ENCODE measurements at regions not wholly inside any gene's neighbourhood (a gene's known extent, or its start where the extent isn't known, plus 50 kb on each side); places are given as distances from the start of the nearest gene placed in this dataset.

DNA sequence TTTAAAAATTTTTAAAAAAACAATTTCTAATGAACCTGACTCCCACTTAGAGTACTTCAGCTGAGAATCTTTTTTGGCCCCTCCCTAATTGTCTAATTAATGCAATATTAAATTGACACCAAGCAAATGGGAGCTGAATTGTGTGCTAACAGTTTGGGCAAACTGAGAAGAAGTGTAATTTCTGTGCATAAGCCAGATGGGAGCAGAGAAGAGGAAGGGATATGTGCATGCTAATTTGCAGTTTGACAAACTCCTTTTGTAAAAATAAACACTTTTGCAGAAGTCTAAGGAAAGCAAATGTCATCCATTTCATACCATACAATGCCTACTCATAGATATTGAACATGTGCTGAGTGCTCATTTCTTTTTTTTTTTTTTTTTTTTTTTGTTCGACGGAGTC is 332.0 kb downstream of the CYRIA start:
- Histone ChIP-seq H3K27ac (no peak overlapping the region), H3K4me3 (no peak overlapping the region), H3K4me1 (replicated peaks in 1 of 2) (peaks cover 20 to 26% of the 10 kb centered on the region in 2 donors)
- WGBS, 10 experiments = no CpG with 5 or more reads among the region's 2 CpGs
- no peak for ATAC-seq (replicated peaks in 6 of 8)
- in situ Hi-C loops (cut with MboI; ENCODE audit: low pct_unique_long_range_greater_than_20kb in 2 of 9, low sequenced_read_pairs in 9 of 9, unreplicated experiment in 9 of 9) = no loop called here

DNA sequence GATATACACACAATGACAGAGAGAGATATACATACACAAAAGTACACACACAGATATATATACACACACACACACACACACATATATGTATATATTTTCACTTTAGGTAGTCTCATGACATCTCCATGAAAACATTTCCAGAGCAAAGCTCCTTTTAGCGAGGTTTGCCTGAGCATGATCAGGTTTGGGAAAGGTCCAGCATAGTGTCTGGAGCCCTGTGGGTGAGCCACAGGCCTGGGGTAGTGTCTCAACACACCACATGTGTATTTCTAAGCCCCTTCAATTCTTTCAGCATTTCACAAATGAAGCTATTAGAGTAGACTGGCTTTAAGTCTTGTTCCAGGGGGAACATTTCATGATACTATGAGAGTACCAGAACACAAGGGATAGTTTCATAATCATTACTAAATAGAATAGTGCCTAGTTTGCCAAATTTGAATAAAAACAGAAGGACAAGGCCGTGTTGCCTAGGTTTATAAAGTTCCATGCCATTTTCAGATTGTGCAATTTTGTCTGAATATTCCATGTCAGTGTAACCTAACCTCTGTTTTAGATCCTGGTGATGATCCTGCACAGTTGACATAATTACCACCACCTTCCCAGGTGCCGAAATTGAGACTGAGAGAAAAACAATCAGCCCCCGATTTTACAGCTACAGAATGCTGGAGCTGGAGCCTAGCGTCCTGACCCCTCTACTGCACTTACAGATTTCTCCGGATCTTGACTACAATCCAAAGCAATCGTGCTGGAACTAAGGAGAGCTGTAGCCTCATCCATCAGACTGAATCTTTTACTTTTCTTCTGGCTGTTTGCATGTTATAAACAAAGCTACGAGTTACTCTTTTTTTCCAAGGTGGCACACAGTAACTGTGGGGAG is 332.7 kb downstream of the CYRIA start:
- in situ Hi-C loops (cut with MboI; ENCODE audit: low pct_unique_long_range_greater_than_20kb in 2 of 9, low sequenced_read_pairs in 9 of 9, unreplicated experiment in 9 of 9) = no loop called here
- Histone ChIP-seq H3K4me1 (replicated peaks in 1 of 2) (peaks cover 20 to 27% of the 10 kb centered on the region in 2 donors), H3K27ac (no peak overlapping the region), H3K4me3 (no peak overlapping the region)
- WGBS, 10 experiments = 0 to 100% (median 35%) methylated on average over 1 to 7 of the region's 8 CpGs
- ATAC-seq (replicated peaks in 6 of 8) = peak in 1 of 8 experiments; percentile 66

DNA sequence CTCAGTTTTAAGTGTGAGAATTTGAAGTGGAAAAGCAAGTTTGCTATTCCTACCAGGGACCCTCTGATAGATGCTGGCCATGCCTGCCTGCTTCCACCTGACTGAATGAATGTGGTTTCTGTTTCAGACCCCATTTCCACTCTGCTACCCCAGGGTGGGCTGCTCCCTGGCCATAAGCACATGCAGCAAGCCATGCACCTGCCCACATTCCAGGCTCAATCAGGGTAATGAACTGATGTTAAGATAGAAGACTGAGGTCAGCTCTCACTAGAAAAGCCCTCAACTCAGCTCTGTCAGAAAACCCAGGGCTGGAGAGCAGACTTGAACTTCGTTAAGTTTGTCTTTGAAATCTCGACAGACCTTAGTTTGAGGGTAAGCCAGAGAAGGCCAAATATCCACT is 333.9 kb downstream of the CYRIA start:
- H3K27ac ChIP-seq = no peak overlapping the region
- in situ Hi-C loops (cut with MboI; ENCODE audit: low pct_unique_long_range_greater_than_20kb in 2 of 9, low sequenced_read_pairs in 9 of 9, unreplicated experiment in 9 of 9) = no loop called here
- H3K4me1 ChIP-seq (replicated peaks in 1 of 2) = peaks cover 29 to 39% of the 10 kb centered on the region in 2 donors
- H3K4me3 ChIP-seq = no peak overlapping the region
- 40 to 65% methylated on average over 1 to 2 of the region's 2 CpGs; no CpG with 5 or more reads in 8 of the 10 experiments for WGBS, 10 experiments
- no peak for ATAC-seq (replicated peaks in 6 of 8)

DNA sequence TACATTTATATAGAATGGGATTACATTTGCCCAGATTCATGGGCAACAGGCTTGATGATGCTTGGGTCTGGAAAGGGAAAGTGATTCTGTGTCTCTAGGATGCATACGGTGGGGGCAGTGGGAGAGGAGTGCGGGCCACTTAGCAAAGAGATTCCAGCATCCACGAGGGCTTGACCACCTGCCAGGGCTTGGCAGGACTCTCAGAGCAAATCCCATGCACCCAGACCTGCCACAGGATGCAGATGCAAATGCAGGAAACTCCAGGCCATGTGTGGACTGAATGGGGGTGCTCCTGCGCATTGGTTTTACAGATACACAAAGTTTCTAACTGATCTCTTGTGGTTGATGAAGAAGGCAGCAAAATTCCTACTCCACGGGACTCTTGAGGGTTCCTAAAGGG is 334.7 kb downstream of the CYRIA start:
- ATAC-seq (replicated peaks in 6 of 8) = no peak
- peaks cover 37 to 46% of the 10 kb centered on the region in 2 donors for H3K4me1 ChIP-seq (replicated peaks in 1 of 2)
- H3K27ac ChIP-seq = no peak overlapping the region
- no peak overlapping the region for H3K4me3 ChIP-seq
- WGBS, 10 experiments = 17 to 50% (median 38%) methylated on average over 1 to 4 of the region's 5 CpGs; no CpG with 5 or more reads in 3 of the 10 experiments
- in situ Hi-C loops (cut with MboI; ENCODE audit: low pct_unique_long_range_greater_than_20kb in 2 of 9, low sequenced_read_pairs in 9 of 9, unreplicated experiment in 9 of 9) = no loop called here

DNA sequence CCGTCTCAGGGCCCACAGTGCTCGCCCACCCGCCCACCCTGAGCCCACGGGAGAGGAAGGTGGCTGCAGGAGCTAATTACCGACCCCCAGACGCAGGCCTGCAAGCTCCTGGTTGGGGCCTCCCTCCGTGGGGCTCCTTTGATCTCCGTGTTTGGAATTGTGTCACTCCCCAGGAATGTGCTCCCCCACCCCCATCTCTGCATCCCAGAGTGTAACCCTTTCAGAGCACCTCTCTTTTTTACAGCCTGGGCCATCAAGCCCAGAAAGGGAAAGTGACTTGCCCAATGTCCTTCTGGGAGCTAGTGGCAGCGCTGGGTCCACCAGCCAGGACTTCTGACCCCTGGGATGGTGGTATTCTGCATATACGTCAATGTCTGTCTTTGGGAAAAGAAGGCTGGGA is 335.1 kb downstream of the CYRIA start:
- H3K4me1 ChIP-seq (replicated peaks in 1 of 2) = peaks cover 41 to 51% of the 10 kb centered on the region in 2 donors
- in situ Hi-C loops (cut with MboI; ENCODE audit: low pct_unique_long_range_greater_than_20kb in 2 of 9, low sequenced_read_pairs in 9 of 9, unreplicated experiment in 9 of 9) = no loop called here
- WGBS, 10 experiments = 17 to 52% methylated on average over 1 to 2 of the region's 10 CpGs; no CpG with 5 or more reads in 8 of the 10 experiments
- ATAC-seq (replicated peaks in 6 of 8) = peak in 5 of 8 experiments; percentile 26 to 52 (median 47)
- H3K27ac ChIP-seq = no peak overlapping the region
- no peak overlapping the region for H3K4me3 ChIP-seq

DNA sequence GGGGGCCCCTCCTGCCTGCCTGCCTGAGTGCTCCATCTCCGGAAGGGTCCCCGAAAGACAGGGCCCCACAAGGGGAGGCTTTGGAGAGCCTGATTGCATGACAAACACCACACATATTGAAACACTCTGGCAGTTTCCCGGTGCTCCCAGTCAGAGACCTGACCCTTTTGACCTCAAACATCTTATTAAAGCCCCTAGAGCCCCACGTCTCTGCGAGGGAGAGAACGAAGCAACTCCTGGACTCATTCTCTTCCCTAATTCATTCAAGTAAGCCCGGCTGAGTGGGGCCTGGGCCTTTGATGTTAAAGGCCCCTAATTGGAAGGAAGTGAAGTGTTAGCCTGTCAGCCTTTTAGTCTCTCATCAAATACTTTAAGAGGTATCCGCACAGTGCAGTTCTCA is 335.6 kb downstream of the CYRIA start:
- peak in 5 of 8 experiments; percentile 6 to 40 (median 30) for ATAC-seq (replicated peaks in 6 of 8)
- in situ Hi-C loops (cut with MboI; ENCODE audit: low pct_unique_long_range_greater_than_20kb in 2 of 9, low sequenced_read_pairs in 9 of 9, unreplicated experiment in 9 of 9) = no loop called here
- 0 to 29% (median 10%) methylated on average over 1 to 4 of the region's 8 CpGs; no CpG with 5 or more reads in 4 of the 10 experiments for WGBS, 10 experiments

DNA sequence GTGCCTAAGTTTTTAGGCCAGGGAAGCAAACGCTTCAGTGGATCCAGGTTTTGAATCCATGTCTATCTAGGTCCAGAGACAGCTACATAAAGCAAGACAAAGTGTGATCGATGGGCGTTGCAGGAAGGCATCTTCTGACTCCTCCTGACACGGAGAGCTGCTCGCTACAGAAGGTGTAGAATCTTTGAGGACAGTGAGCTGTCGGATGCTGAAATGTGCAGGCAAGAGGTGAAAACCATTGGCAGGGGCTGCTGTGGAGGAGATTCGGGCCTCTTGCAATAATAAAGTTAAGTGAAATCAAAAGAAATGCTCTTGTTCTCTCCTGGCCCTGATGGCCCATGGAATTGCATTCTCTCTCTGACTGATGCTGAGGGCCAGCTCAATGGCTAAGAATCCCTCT is 336.2 kb downstream of the CYRIA start:
- H3K4me1 ChIP-seq (replicated peaks in 1 of 2) = peaks cover 48 to 56% of the 10 kb centered on the region in 2 donors
- in situ Hi-C loops (cut with MboI; ENCODE audit: low pct_unique_long_range_greater_than_20kb in 2 of 9, low sequenced_read_pairs in 9 of 9, unreplicated experiment in 9 of 9) = no loop called here
- H3K4me3 ChIP-seq = no peak overlapping the region
- no peak for ATAC-seq (replicated peaks in 6 of 8)
- H3K27ac ChIP-seq = peak overlapping the region in 1 of 2 donors; percentile 27
- 12 to 94% (median 66%) methylated on average over 1 to 7 of the region's 7 CpGs; no CpG with 5 or more reads in 4 of the 10 experiments for WGBS, 10 experiments

More for the DNA sequence above, 335.6 kb downstream of the CYRIA start:
- Histone ChIP-seq H3K4me1 (replicated peaks in 1 of 2) (peaks cover 43 to 53% of the 10 kb centered on the region in 2 donors), H3K4me3 (no peak overlapping the region), H3K27ac (peak overlapping the region in 1 of 2 donors; percentile 27)

DNA sequence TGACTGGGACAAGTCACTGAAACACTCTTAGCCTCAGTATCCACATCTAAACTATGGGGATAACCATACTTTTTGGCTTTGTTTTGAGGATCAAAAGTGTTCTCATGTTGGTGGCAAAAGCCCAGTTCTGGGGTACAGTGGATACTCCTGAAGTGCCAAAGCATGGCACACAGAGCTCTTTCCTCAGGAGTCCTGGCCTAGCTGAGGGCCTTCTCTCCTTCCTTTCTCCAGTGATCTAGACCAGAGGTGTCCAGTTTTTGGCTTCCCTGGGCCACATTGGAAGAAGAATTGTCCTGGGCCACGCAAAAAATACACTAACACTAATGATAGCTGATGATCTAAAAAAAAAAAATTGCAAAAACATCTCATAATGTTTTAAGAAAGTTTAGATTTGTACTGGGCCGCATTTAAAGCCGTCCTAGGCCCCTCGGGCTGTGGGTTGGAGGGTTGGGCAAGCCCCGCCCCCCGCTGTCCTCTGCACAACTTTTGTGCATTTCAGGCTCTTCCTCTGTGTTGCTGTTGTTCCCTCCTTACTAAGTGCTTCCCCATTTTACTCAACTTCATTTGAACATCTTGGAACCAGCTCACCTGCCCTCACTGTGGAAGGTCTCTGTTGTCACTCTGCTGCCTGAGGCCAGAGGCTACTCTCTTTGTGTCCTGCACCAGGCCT is 337.0 kb downstream of the CYRIA start:
- 0 to 94% (median 9%) methylated on average over 1 to 6 of the region's 6 CpGs; no CpG with 5 or more reads in 6 of the 10 experiments for WGBS, 10 experiments
- no peak overlapping the region for H3K27ac ChIP-seq
- in situ Hi-C loops (cut with MboI; ENCODE audit: low pct_unique_long_range_greater_than_20kb in 2 of 9, low sequenced_read_pairs in 9 of 9, unreplicated experiment in 9 of 9) = no loop called here

GRCh38 chr2:16327326-16327725 is 338.3 kb downstream of the CYRIA start:
- WGBS, 10 experiments = 36 to 100% (median 90%) methylated on average over 2 to 4 of the region's 4 CpGs; no CpG with 5 or more reads in 2 of the 10 experiments
- Histone ChIP-seq H3K4me3 (no peak overlapping the region), H3K27ac (peak overlapping the region; percentile 3 to 93), H3K4me1 (replicated peaks in 1 of 2) (peaks cover 53 to 59% of the 10 kb centered on the region in 2 donors)
- no peak for ATAC-seq (replicated peaks in 6 of 8)
- in situ Hi-C loops (cut with MboI; ENCODE audit: low pct_unique_long_range_greater_than_20kb in 2 of 9, low sequenced_read_pairs in 9 of 9, unreplicated experiment in 9 of 9) = no loop called here

More for the DNA sequence above, 337.0 kb downstream of the CYRIA start:
- H3K4me3 ChIP-seq = no peak overlapping the region
- no peak for ATAC-seq (replicated peaks in 6 of 8)
- peaks cover 53 to 63% of the 10 kb centered on the region in 2 donors for H3K4me1 ChIP-seq (replicated peaks in 1 of 2)

DNA sequence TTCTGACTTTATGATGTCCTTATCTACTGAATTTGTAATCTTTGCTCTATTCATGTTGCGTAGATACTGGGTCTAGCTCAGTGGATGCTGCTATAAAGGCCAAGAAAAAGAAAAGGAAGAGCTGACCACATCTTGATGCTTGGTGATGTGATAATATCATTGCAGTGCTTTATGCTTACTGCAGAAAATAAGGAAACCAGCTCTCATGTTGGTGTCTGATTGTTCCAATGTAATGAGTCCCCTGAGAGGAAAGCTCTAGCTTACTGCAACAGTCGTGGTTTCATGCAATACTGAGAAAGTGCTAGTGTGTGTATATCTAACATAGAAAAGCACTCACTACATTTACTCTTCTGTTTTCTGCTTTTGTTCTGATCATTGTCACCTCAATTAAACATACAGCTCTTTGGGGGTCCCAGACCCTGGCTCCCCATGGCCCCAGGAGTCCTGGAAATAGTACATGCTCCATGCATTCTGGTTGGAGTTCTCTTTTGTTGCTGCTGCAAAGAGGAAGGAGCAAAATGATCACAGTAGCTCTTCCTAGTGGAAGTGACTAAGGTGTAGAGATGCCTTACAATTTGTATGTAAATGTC is 338.8 kb downstream of the CYRIA start:
- peaks cover 53 to 59% of the 10 kb centered on the region in 2 donors for H3K4me1 ChIP-seq (replicated peaks in 1 of 2)
- in situ Hi-C loops (cut with MboI; ENCODE audit: low pct_unique_long_range_greater_than_20kb in 2 of 9, low sequenced_read_pairs in 9 of 9, unreplicated experiment in 9 of 9) = no loop called here
- ATAC-seq (replicated peaks in 6 of 8) = peak in 5 of 8 experiments; percentile 20 to 54 (median 33)
- H3K27ac ChIP-seq = peak overlapping the region in 1 of 2 donors; percentile 93
- 0 to 100% (median 54%) methylated on average over 1 to 2 of the region's 2 CpGs; no CpG with 5 or more reads in 2 of the 10 experiments for WGBS, 10 experiments
- H3K4me3 ChIP-seq = no peak overlapping the region

DNA sequence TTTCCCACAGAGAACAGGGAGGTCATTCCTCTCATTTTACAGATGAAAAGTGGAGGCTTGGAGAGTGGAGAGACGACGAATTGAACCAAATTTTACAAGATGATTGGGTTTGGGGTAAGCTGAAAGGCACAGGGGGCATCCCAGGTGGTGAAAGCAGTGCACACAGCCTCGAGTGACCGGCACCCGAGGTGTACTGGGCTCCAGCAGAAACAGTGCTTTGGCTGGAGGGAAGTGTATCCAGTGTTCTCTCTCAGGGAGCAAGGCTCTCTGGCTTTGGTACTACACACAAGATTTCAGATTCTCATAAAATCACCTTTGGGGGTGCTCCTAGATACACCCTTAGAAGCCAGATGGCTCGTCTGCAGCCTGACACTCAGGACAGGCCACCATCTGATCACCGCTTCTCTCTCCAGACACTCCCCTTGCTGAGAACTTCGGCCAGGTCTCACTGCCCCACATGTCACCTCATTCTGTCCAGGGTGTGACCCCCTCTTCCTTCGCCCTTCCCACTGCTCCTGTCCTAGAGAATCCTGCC is 339.6 kb downstream of the CYRIA start:
- 0 to 100% (median 73%) methylated on average over 1 to 5 of the region's 9 CpGs; no CpG with 5 or more reads in 3 of the 10 experiments for WGBS, 10 experiments
- Histone ChIP-seq H3K4me3 (no peak overlapping the region), H3K27ac (peak overlapping the region; percentile 69 to 93), H3K4me1 (replicated peaks in 1 of 2) (peaks cover 55 to 61% of the 10 kb centered on the region in 2 donors)
- in situ Hi-C loops (cut with MboI; ENCODE audit: low pct_unique_long_range_greater_than_20kb in 2 of 9, low sequenced_read_pairs in 9 of 9, unreplicated experiment in 9 of 9) = no loop called here
- ATAC-seq (replicated peaks in 6 of 8) = no peak

DNA sequence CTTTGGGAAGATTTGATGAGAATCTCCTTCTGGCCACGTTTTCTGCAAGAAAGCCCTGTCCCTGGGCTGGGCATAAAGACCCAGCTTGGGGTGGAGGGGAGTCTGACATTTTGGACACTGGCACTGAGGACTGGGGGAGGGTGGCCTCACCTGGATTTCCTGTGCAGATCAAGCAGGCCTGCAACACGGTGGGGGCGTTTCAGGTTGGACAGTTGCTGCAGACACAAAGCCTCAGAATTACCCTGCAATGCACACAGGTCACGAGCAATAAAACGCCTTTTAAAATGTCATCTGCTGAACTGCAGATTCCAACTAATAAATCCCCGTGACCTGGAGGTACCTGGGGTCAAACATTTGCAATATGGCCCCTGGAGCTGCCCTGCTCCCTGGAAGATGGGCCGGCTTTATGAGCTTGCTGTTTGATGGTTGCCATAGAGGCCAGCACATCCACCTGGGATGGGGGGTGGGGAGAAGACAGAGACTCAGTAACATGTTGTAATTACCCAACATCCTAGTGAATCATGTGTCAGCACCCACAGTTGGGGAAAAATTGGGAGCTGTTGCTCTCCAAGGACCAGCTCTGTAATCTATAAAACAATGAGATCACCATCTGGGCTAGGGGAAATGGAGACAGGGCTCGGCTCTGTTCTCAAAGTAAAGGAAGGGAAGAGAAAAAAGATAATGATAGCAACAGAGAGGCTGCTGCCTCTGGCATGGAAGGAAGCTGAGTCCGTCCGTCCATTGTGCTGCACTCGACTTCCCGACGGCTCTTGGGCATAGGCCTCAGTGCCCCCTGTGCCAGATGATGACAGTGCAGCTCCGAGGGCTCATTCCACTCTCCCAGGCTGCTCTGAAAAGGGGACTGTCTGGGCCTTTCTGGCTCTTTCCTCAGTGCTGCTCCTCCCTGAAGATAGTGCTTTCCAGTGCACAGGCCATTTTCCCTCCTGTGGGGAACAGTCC is 340.3 kb downstream of the CYRIA start:
- H3K27ac ChIP-seq = peak overlapping the region; percentile 69 to 93
- in situ Hi-C loops (cut with MboI; ENCODE audit: low pct_unique_long_range_greater_than_20kb in 2 of 9, low sequenced_read_pairs in 9 of 9, unreplicated experiment in 9 of 9) = no loop called here
- WGBS, 10 experiments = 0 to 87% (median 54%) methylated on average over 1 to 9 of the region's 14 CpGs; no CpG with 5 or more reads in 2 of the 10 experiments
- ATAC-seq (replicated peaks in 6 of 8) = peak in 5 of 8 experiments; percentile 66 to 84 (median 69)
- no peak overlapping the region for H3K4me3 ChIP-seq
- H3K4me1 ChIP-seq (replicated peaks in 1 of 2) = peaks cover 57 to 63% of the 10 kb centered on the region in 2 donors

Measured in motor neuron (in vitro differentiated cells).